Activated T-cell treated with anti-CD3 and anti-CD28 coated beads, Interleukin-2, amount 50 U/mL, for 72 hours (primary cell): ENCODE measurements at regions not wholly inside any gene's neighbourhood (a gene's known extent, or its start where the extent isn't known, plus 50 kb on each side); places are given as distances from the start of the nearest gene placed in this dataset.
"Not testable (repeated sequence)": the region's sequence is repeated elsewhere in the genome, so short reads cannot be mapped to it uniquely, and the experiment has no call there.

Source experiments
- ATAC-seq, 2 donors: fragments of 150-1000 bp; cut with Tn5 transposase; replicated peaks in 1 of 2; 2 replicates each; pipeline ENCODE4 v1.10.0; 2021; ENCODE audit warnings: moderate library complexity in 2 of 2, mild to moderate bottlenecking in 1 of 2
- DNase-seq, 2 donors: peaks; one replicate each; pipeline ENCODE4 v3.0.0; 2021 to 2022; ENCODE audit warnings: mixed read lengths in 1 of 2
- H3K27ac Mint-ChIP-seq: one replicate; pipeline ENCODE4 v1.8.0; 2022; ENCODE audit warnings: mild to moderate bottlenecking, moderate library complexity, mixed read lengths
- H3K27me3 Mint-ChIP-seq: one replicate; pipeline ENCODE4 v1.8.0; 2022; ENCODE audit warnings: low read depth, mixed read lengths
- H3K36me3 Mint-ChIP-seq, 2 donors: one replicate each; pipeline ENCODE4 v1.8.0; 2022; ENCODE audit warnings: mixed read lengths in 2 of 2, mild to moderate bottlenecking in 1 of 2; ENCODE audit not compliant: insufficient read depth in 2 of 2
- H3K4me1 Mint-ChIP-seq: one replicate; pipeline ENCODE4 v1.8.0; 2022; ENCODE audit warnings: low read depth, mixed read lengths
- H3K4me3 Mint-ChIP-seq, 2 donors: one replicate each; pipeline ENCODE4 v1.8.0; 2022; ENCODE audit warnings: mild to moderate bottlenecking in 2 of 2, mixed read lengths in 2 of 2, moderate library complexity in 2 of 2
- H3K9me3 Mint-ChIP-seq, 2 donors: one replicate each; pipeline ENCODE4 v1.8.0; 2022; ENCODE audit warnings: mixed read lengths in 2 of 2

DNA sequence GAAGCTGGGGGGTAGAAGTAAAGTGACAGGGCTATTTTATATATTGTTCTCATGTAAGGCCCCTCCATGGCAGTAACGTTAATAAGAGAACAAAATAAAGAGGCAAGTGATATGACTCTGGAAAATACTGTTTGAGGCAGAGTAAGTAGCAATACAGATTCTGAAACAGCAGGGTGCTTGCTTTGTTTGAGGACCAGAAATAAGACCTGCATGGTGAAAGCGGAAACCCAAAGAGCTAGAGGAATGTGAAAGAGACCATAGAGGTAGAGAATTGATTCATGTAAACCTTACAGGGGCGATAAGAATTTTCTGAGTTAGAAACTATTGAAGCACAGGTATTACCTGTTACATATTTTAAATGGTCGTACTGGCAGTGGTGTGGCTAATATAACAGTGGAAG, 1517.1 kb downstream of the SI start:
- ATAC-seq, result no peak
- Mint-ChIP-seq H3K36me3 (no peaks in the 10 kb centered on the region), H3K27ac (no peak overlapping the region), H3K9me3 (peaks cover 0 to 2% of the 10 kb centered on the region in 2 donors), H3K4me1 (no peaks in the 10 kb centered on the region), H3K4me3 (no peak overlapping the region), H3K27me3 (no peaks in the 10 kb centered on the region)
- no peak for DNase-seq

DNA sequence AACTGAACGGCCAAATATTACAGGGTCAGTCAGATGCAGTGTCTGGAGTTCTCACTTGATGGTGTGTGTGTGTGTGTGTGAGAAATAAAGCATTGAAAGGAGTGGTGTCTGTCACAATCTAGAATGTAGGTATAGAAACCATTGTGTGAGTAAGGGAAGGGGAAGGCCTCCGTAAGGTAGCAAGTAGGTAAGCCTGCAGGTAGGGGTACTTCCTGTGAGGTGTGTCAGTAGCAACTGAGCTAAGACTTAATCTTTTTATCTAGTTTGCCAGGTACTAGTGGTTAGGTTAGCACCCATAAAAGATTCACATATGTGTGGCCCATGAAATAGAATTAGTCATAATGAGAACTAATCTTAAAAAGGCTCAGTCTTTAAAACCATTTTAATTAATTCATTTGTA, 1517.8 kb downstream of the SI start:
- peaks cover 0 to 2% of the 10 kb centered on the region in 2 donors for H3K9me3 Mint-ChIP-seq
- no peak overlapping the region for H3K4me3 Mint-ChIP-seq
- no peaks in the 10 kb centered on the region for H3K27me3 Mint-ChIP-seq
- ATAC-seq (no peak), DNase-seq (no peak)
- no peaks in the 10 kb centered on the region for H3K4me1 Mint-ChIP-seq
- no peaks in the 10 kb centered on the region for H3K36me3 Mint-ChIP-seq
- H3K27ac Mint-ChIP-seq, result no peak overlapping the region

DNA sequence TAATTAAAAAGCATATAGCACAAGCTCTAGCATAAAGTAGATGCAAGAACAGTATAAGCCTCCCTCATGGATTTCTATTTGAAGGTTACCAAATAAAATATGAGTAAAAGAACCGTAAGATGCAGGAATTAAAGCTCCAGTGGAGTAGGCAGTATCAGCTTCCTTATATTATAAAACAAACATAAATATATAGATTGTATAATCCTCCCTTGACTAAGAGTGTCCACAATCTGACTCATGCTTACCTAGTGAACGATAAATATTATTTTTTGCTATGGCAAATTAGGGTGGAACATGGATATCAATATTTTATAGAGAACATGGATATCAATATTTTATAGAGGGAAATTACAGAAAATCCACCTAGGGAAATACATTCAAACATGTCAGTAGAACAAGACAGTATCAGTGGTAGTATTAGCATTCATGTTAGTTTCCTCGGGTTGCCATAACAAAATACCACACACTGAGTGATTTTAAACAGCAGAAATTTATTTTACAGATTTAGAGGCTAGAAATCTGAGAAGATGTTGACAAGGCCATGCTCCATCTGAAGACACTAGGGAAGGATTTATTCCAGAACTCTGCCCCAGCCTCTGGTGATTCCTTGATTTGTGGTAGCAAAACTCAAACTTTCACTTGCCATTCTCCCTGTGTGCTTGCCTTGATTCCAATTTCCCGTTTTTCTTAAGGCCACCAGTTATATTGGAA, 1521.3 kb downstream of the SI start:
- Mint-ChIP-seq H3K27me3 (no peaks in the 10 kb centered on the region), H3K9me3 (peaks cover 0 to 2% of the 10 kb centered on the region in 2 donors), H3K36me3 (peaks cover 0 to 4% of the 10 kb centered on the region in 2 donors), H3K4me3 (no peak overlapping the region), H3K27ac (no peak overlapping the region), H3K4me1 (no peaks in the 10 kb centered on the region)
- no peak for DNase-seq
- ATAC-seq, result no peak

DNA sequence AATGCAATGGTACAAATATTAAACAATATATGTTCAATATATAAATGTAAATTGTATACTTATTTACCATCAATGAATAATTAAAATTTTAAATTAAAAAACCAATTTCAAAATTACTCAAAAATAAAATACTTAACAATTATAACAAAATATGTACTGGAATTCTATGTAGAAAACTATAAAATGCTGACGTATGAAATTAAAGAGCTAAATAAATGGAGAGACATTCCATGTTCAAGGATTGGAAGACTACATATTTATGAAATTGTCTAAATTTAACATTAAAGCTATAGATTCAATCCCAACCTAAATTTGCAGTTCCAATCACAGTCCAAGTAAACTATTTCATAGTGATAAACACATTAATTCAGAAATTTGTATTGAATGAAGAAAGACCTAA, 1522.4 kb downstream of the SI start:
- H3K4me3 Mint-ChIP-seq, result no peak overlapping the region
- ATAC-seq, result no peak
- DNase-seq, result no peak
- H3K9me3 Mint-ChIP-seq, result peaks cover 2 to 6% of the 10 kb centered on the region in 2 donors
- peaks cover 0 to 4% of the 10 kb centered on the region in 2 donors for H3K36me3 Mint-ChIP-seq
- H3K27me3 Mint-ChIP-seq, result no peaks in the 10 kb centered on the region
- H3K4me1 Mint-ChIP-seq, result no peaks in the 10 kb centered on the region
- H3K27ac Mint-ChIP-seq, result no peak overlapping the region

DNA sequence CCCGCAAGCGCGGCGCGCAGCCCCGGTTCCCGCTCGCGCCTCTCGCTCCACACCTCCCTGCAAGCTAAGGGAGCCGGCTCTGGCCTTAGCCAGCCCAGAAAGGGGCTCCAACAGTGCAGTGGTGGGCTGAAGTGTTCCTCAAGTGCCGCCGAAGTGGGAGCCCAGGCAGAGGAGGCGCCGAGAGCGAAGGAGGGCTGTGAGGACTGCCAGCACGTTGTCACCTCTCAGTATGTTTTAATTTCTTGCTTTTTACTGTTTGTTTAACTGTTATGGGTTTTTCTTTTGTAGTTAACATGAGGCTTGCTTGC, 1525.7 kb downstream of the SI start:
- DNase-seq, result no peak
- Mint-ChIP-seq H3K27ac (no peak overlapping the region), H3K27me3 (no peaks in the 10 kb centered on the region), H3K4me3 (no peak overlapping the region), H3K36me3 (peaks cover 0 to 4% of the 10 kb centered on the region in 2 donors), H3K9me3 (peaks cover 4 to 5% of the 10 kb centered on the region in 2 donors), H3K4me1 (no peaks in the 10 kb centered on the region)
- ATAC-seq, result no peak

DNA sequence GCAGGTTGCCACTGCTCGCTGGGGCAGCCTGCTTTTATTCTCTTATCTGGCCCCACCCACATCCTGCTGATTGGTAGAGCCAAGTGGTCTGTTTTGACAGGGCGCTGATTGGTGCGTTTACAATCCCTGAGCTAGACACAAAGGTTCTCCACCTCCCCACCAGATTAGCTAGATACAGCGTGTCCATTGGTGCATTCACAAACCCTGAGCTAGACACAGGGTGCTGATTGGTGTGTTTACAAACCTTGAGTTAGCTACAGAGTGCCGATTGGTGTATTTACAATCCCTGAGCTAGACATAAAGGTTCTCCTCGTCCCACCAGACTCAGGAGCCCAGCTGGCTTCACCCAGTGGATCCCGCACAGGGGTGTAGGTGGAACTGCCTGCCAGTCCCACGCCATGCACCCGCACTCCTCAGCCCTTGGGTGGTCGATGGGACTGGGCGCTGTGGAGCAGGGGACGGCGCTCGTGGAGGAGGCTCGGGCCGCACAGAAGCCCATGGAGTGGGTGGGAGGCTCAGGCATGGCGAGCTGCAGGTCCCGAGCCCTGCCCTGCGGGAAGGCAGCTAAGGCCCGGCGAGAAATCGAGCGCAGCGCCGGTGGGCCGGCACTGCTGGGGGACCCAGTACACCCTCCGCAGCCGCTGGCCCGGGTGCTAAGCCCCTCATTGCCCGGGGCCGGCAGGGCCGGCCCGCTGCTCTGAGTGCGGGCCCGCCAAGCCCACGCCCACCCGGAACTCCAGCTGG, 1526.2 kb downstream of the SI start:
- not testable (repeated sequence) for H3K4me1 Mint-ChIP-seq, H3K27ac Mint-ChIP-seq, H3K9me3 Mint-ChIP-seq, DNase-seq, H3K4me3 Mint-ChIP-seq, ATAC-seq, H3K27me3 Mint-ChIP-seq, H3K36me3 Mint-ChIP-seq

DNA sequence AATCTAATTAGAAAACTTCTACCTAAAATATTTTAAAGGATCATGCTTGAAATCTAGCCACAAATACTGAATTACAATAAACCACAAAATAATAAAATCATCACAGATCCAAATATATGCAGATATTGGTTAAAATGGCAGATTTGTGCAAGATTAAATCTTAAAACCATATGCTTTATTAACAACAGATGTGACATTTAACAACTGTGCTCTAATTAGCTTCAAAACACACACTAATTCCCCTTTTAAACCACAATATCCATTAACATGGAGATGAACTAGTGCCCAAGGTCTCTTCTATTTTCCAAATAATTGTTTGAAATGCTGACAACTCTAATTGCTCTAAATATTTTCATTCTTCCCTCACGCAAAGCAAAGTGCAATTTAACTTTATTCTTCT, 1530.3 kb downstream of the SI start:
- DNase-seq (no peak), ATAC-seq (no peak)
- no peaks in the 10 kb centered on the region for H3K36me3 Mint-ChIP-seq
- H3K9me3 Mint-ChIP-seq, result peaks cover 5 to 6% of the 10 kb centered on the region in 2 donors
- H3K4me1 Mint-ChIP-seq, result no peaks in the 10 kb centered on the region
- no peak overlapping the region for H3K27ac Mint-ChIP-seq
- no peak overlapping the region for H3K4me3 Mint-ChIP-seq
- H3K27me3 Mint-ChIP-seq, result no peaks in the 10 kb centered on the region

DNA sequence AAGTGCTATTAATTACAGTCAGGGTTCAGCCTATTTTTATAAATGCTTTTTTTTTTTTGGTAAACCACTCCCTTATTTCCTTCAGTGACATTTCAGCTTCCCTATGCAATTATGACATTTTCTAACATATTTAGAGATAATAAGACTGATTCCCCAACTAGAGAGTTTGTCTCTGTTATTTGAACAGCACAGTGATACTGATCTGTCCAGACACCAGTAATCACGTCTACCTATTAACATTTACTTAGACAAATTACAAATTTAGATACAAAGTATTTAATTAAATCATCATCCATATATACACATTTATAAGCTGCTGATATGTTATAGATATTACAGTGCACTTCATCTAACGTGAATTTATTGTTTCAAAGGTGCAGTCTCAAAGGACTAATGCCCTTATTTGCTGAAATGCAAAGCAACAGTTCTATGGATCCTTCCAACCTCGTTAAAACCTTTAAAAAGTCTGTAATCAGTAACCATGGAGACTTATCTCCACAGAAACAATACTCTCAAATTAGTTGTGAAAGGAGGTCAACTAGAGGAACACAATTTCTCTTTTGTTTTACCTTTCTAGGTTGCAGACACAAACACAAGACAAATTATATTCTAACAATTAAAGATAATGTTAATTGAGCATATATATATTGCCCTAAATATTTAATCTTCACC, 1531.1 kb downstream of the SI start:
- Mint-ChIP-seq H3K36me3 (no peaks in the 10 kb centered on the region), H3K27ac (no peak overlapping the region), H3K4me3 (no peak overlapping the region), H3K9me3 (peaks cover 5 to 6% of the 10 kb centered on the region in 2 donors), H3K4me1 (no peaks in the 10 kb centered on the region), H3K27me3 (no peaks in the 10 kb centered on the region)
- DNase-seq, result no peak
- no peak for ATAC-seq

DNA sequence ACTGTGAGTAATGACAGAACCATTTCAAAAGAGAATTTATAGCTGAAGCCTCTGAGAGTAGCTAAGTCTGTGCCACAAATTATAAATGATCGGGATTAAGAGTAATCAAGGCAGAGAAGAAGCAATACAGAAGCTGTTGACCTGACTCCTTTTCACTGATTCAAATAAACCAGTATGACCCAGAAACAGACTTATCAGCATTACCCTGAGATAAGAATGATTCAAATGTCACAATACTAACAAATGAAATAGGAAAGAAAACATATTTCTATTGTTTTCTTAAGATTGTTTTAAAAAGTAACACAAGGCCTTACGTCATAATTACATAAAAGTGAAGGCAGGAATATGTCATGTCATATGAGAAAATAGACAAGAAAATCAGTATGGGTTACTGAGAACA, 1534.6 kb downstream of the SI start:
- H3K4me1 Mint-ChIP-seq, result no peaks in the 10 kb centered on the region
- H3K4me3 Mint-ChIP-seq, result no peak overlapping the region

DNA sequence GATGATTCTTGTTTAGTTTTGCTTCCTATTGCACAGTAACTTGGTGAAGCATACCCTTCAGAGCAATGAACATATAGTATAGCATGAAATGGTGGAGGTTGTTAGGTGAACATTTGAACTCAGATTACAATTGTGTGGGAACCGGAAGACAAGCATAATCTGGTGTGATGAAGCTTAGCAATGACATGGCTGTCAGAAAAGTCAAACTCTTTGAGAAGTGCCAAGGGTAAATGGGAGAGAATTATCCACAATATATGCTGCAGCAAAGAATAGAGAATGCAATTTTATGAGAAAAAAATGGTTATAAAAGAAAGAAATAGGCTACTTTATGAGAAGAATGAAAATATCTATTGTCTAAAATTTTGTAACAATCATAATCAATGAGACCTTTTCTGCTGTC, 1536.7 kb downstream of the SI start:
- ATAC-seq, result no peak

More for the DNA sequence above, 1534.6 kb downstream of the SI start:
- no peak overlapping the region for H3K27ac Mint-ChIP-seq
- H3K27me3 Mint-ChIP-seq, result no peaks in the 10 kb centered on the region
- DNase-seq, result no peak
- no peaks in the 10 kb centered on the region for H3K36me3 Mint-ChIP-seq
- no peak for ATAC-seq
- H3K9me3 Mint-ChIP-seq, result peaks cover 2 to 3% of the 10 kb centered on the region in 2 donors

DNA sequence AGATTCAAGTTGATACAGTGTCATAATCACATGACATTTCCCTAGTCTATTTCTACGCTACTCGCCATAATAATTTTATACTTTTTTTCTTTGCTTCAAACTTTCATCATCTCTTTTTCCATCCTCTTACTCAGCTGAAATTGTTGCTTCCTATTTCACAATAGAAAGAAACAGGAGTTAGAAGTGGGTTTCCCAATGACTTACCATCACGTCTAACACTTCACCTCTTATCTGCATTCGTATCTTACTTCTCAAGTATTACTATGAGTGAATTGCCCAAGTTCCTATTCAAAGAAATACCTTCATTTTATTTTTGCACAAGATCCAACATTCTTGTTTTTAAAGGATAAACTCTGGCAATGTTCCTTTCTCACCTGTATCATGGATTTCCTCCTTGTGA, 1539.9 kb downstream of the SI start:
- no peak for ATAC-seq
- DNase-seq, result no peak
- H3K27me3 Mint-ChIP-seq, result no peaks in the 10 kb centered on the region
- no peak overlapping the region for H3K4me3 Mint-ChIP-seq
- peaks cover 3% of the 10 kb centered on the region in 2 donors for H3K9me3 Mint-ChIP-seq
- no peaks in the 10 kb centered on the region for H3K4me1 Mint-ChIP-seq
- H3K27ac Mint-ChIP-seq, result no peak overlapping the region
- H3K36me3 Mint-ChIP-seq, result no peaks in the 10 kb centered on the region

More for the DNA sequence above, 1536.7 kb downstream of the SI start:
- no peak overlapping the region for H3K27ac Mint-ChIP-seq
- no peak for DNase-seq
- H3K4me1 Mint-ChIP-seq, result no peaks in the 10 kb centered on the region
- no peaks in the 10 kb centered on the region for H3K36me3 Mint-ChIP-seq
- H3K9me3 Mint-ChIP-seq, result peaks cover 3% of the 10 kb centered on the region in 2 donors
- no peaks in the 10 kb centered on the region for H3K27me3 Mint-ChIP-seq
- no peak overlapping the region for H3K4me3 Mint-ChIP-seq

DNA sequence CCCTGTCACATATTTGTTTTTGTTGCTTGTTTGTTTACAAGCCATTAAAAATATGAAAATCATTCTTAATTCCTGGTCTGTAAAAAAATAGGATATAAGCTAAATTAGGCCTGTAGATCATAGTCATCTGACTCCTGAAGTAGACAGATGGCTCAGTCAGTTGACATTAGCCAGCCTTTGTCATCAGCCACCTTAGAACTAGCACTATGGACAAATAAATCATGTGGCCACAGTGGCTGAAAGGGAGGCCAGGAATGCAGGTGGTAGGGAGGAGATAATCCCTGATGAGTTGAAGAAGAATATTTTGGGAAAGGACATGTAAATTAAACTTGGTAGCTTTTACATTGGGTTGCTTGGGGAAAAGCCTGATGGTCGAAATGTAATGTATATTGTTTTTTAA, 1544.9 kb downstream of the SI start:
- no peaks in the 10 kb centered on the region for H3K27me3 Mint-ChIP-seq
- ATAC-seq (no peak), DNase-seq (no peak)
- H3K4me1 Mint-ChIP-seq, result no peaks in the 10 kb centered on the region
- H3K36me3 Mint-ChIP-seq, result no peaks in the 10 kb centered on the region
- H3K27ac Mint-ChIP-seq, result no peak overlapping the region
- H3K4me3 Mint-ChIP-seq, result no peak overlapping the region
- H3K9me3 Mint-ChIP-seq, result peaks cover 5 to 6% of the 10 kb centered on the region in 2 donors

DNA sequence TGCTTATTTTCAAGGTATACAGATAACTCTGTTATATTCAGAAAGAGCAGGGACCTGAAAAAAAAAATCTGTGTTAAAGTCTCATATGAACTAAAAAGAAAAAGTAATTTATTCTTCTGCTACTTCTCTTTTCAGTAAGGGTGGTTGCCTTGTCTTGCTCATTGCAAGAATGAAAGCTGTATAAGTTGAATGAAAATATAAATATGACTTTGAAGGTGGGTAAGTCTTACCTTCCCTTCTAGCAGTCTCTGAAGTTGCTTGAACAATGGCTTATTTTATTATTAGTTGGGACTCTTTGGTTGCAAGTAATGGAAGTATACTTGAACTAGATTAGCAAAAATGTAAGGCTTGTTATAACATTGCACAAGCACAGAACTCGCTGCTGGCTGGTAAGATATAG, 1554.9 kb downstream of the SI start:
- ATAC-seq (no peak), DNase-seq (no peak)
- no peak overlapping the region for H3K27ac Mint-ChIP-seq
- peaks cover 1 to 5% of the 10 kb centered on the region in 2 donors for H3K9me3 Mint-ChIP-seq
- no peaks in the 10 kb centered on the region for H3K27me3 Mint-ChIP-seq
- peaks cover 2% of the 10 kb centered on the region in 2 donors for H3K36me3 Mint-ChIP-seq
- no peaks in the 10 kb centered on the region for H3K4me1 Mint-ChIP-seq
- H3K4me3 Mint-ChIP-seq, result no peak overlapping the region
